ENCODE measurements at regions not wholly inside any gene's neighbourhood (a gene's known extent, or its start where the extent isn't known, plus 50 kb on each side); places are given as distances from the start of the nearest gene placed in this dataset.
A peak's percentile ranks its signal among the peaks of the same experiment; 100 is the strongest.
"Not testable (repeated sequence)": the region's sequence is repeated elsewhere in the genome, so short reads cannot be mapped to it uniquely, and the experiment has no call there.

DNA sequence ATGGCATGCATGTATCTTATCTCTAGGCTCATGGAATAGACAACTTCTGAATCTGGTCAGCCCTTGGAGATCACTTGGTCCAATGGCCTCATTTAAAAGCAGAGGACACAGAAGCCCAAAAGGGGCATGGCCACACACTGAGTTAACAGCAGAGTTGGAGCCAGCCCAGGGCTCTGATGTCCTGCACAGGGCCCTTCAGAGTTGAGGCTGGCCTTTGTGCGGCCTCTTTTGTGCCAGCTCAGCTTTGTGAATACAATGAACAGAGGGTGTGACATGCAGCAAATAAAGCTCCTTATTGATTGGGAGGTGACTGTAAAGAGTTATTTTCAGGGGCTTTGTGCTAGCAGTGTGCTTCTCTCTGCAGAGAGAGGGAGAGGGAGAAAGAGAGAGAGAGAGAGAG is 150.1 kb upstream of the STK32A start:
- no peak for DNase-seq

DNA sequence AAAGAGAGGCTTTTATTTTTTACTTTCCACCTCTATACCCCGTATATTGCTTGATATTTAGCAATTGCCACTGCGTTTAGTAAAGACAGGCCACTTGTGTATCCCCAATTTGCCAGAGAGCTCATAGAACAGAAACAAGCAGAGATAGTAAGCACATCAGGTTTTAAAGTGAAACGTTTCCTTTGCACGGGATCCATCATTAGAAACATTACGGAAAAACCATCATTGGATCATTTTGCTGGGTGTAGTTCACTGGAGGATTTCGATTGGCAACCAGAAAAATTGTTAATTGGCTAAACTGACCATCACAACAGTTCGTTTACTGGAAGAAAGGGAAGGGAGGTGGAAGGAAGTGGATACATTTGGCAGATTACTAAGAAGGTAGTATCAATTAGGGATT is 149.4 kb upstream of the STK32A start:
- no peak for DNase-seq

DNA sequence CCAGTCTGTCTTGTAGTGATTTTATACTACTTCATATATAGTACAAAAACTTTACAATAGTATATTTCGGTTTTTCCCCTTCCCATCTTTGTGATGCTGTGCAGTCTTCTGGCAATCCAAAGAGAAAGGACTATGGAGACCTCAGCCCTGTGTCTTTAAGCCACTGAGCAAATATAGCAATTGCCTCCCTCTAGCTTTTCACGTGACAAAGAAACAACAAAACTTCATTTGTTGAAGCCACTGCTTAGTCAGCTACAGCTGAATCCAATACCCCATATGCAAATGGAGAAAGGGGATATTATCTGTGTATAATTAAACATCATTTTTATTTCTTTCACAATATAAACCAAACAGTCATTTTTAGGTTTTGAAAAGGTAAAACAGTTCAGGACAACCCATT is 142.8 kb upstream of the STK32A start:
- DNase-seq: no peak

DNA sequence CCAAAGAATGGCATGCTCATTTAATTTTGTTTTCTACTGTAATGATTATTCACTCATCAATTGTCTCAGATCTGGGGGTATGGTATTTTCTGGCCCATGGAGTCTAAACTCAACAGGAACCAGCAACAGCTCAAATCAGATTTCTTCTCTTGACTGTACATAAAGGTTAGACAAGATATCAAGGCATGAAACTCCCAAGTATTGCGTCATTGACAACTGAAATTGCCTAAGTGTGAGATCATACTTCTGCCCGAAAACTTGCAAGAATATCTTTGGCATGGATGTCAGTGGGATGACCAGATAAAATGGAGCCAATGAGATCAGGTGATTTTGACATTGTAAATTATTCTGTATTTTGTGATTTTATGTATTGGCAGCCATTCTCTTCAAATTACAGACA is 141.7 kb upstream of the STK32A start:
- no peak for DNase-seq

DNA sequence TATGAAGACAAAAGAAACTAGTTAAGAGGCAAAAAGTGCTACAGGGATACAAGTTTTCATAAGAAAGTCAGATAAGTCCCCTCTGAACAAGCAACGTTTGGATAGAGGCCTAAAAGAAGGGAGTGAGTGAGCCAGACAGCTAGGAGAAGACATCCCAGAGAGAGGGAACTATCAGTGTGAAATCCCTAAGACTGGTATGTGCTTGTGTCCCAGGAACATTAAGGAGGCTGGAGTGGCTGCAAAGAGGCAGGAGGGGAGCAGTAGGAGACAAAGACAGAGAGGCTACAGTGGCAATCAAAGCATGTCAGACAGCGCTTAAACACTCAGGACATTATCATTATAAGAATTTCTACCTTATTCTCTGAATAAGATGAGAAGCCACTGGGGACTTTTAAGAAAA is 139.1 kb upstream of the STK32A start:
- no peak for DNase-seq

DNA sequence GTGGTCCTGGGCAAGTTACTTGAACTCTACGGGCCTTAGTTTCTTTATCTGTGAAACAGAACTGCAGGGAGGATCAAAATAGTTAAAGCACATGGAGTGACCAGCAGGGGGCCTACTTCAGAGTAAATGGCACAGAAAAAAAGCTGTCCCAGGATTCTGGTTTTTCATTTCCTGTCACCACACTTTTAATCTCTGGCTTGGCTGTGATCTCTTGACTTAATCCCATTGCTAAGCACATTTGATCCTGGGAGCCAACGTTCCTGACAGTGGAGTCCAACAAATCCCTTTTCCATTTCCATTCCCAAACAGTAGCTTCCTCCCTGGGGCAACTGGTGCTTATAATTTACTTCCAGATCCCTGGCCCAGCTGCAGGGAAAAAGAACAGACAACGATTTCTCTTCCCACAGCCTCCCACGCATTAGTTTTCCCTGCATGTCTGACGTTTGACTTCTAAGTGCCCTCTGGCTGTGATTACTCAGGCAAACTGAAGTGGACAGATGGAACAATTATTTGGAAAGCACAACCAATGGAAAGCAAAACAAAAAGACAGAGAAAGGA is 136.5 kb upstream of the STK32A start:
- peak; percentile 11 for DNase-seq

DNA sequence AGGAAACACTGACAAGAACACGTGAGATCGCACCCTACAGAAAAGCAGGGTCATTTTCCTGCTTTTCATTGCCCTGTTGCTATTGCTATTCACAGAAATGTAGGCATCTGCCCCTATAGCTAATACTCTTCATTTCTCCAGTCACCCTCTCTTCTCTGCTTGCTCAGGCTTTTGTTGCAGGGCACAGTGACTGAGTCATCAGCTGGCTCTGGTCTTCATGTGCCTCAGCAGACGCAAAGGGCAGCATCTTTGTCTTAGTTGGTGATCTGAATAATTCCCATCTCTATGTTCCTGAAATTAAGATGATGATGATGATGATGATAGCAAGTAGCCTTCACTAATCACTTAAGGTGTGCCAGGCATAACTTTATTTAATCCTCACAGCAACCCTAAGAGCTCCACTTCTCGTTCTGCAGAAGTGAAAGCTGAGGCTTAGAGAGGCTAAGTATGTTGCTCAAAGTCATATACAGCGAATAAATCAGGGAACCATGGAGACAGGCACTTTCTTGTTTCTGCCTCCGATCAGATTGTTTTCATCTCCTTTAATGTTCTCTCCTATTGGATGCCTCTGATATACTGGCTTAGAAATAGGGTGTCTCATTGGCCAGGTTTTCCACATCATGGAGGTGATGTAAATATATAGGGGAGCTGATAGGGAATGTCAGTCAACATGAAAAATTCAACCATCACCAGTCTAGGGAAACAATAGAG is 133.0 kb upstream of the STK32A start:
- no peak for DNase-seq

DNA sequence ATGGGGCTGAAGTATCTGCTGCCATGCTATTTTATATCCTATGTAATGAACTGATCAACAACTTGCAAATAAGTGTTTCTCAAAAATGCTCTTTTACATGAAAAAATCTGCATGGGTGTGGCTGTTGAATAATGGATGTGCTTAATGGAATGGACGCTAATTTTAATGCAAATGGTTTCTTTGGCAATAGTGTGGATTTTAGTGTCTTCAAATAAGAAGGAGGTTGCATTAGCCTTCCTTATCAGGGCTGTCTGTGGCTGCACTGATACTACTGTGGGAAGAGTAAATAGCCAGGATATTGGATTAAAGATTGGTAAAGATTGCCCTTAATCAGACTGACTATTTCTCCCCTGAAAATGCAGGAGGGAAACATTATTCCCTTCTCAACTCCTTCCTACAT is 121.9 kb upstream of the STK32A start:
- DNase-seq: no peak

DNA sequence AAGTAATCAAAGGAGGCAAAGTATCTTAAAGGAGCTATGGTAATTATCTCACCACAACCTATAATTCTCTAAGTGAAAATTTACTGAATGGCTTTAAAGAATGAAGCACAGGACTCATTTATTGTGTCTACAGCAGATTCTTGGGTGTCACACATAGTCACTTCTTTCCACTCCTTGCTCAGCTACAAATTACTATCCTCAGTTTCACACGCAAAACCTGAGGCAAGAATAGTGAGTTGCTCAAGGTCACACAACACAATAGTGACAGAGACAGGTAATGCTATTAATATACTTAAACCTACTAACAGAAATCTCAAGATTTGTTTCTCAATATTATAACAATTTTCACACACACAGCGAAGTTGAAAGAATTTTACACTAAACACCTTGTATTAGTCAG is 120.9 kb upstream of the STK32A start:
- DNase-seq: no peak

DNA sequence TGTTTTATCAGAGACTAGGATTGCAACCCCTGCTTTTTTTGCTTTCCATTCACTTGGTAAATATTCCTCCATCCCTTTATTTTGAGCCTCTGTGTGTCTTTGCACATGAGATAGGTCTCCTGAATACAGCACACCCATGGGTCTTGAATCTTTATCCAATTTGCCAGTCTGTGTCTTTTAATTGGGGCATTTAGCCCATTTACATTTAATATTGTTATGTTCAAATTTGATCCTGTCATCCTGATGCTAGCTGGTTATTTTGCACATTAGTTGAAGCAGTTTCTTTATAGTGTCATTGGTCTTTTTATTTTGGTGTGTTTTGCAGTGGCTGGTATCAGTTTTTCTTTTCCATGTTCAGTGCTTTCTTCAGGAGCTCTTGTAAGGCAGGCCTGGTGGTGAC is 95.1 kb upstream of the STK32A start:
- DNase-seq: not testable (repeated sequence)

DNA sequence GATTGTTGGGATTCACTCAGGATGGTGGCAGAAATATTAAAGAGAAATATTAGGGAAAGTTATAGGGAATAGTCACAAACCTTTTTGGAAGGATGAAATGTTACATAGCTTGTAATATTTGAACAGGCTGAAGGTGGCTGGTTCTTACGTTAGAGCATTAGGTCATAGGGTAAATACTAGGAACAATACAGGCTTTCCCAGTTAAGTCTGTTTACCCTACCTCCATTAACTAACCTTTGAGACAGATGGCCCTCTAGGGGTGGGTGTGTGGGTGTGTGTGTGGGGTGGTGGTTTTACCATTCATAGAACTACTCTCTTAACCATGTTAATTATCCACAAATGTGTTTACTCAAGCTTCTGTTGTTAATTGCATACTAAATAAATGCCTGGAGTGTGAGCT is 94.3 kb upstream of the STK32A start:
- DNase-seq: no peak

DNA sequence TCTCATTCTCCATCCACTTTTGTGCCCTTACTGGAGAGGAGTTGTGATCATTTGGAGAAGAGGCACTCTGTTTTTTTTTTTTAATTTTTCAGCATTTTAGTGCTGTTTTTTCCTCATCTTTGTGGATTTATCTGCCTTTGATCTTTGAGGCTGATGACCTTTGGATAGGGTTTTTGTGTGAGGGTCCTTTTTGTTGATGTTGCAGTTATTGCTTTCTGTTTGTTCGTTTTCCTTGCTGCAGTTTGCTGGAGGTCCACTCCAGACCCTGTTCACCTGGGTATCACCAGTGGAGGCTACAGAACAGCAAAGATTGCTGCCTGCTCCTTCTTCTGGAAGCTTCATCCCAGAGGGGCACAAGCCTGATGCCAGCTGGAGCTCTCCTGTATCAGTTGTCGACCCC is 93.2 kb upstream of the STK32A start:
- DNase-seq: not testable (repeated sequence)

DNA sequence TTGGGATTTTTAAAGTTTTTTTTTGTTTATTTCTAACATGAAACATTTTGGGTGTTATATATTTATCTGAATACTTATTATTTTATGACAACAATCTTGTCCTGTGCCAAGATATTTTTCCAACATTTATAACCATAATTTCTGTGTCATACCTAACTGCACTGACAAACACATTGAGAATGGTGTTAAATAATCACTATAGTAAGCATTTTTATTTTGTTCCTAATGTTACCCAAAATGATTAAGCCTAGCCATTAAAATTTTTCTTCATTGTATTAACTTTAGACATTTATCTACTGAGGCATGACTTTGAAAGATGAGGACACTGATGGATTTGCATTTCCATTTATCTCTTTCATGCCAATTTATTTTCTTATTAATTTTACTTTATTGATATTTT is 91.6 kb upstream of the STK32A start:
- DNase-seq: no peak

DNA sequence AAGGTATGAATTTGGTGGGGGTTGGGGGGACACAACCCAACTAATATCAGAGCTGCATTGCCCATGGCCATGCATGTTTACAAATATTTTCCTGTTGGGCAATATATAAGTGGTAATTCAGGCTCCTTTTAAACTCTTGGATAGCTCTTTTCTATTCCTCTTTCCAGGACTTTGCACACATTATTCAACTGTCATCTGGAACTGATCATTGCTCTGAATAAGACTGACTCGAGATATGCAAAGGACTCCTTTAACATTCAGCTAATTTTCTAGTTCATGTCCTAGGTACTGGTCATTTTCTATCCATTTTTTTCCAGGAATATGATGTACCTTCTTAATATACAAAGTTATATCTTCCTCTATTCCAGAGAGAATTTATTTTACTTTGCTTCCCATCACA is 89.5 kb upstream of the STK32A start:
- no peak for DNase-seq

DNA sequence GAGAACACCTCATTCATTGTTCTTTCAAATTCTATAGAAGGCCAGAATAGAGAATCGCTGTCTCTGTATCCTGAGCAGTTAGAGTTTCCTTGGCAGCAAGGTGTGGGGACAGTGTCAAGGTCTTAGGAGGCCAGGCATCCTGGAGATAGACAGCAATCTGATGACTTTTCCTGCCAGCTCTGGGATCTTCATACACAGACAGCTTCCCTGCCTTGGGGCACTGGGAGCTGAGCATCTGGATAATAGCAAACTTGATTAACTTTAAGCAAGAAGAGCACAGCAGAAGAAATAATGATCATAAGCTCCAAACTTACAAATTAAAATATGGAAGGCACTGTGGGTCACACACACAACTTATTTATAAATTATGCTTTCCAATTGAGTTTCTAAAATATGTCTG is 86.1 kb upstream of the STK32A start:
- DNase-seq: no peak

DNA sequence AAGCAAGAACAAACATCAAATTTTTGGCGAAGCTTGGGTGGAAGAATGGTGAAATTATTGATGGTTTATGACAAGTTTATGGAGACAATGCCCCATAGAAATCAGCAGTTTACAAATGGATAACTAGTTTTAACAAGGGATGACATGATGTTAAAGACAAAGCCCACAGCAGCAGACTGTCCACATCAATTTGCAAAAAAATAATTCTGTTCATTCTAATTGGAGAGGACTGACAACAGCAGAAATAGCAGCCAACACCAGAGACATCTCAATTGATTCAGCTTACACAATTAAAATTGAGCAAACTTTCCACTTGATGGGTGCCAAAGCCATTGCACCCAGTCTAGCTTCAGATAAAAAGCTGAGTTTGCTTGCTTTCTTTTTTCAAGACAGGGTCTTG is 82.7 kb upstream of the STK32A start:
- no peak for DNase-seq

DNA sequence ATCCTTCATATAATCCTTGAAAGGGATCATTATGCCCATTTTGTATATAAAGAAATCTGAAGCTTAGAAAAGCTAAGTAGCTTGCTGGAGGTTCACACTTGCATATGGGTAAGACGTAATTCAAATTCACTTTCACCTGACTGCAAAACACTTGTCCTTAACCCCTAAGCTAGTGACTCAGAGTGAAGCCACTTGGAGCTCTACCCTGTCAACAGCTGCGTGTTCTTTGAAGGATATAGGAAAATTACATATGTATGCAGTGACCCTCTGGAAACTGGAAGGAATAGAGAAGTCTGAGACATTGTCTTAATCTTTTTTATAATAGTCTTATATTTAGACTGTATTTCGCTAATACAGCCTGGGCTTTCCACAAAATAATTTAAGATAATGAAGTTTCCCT is 80.0 kb upstream of the STK32A start:
- DNase-seq: no peak

DNA sequence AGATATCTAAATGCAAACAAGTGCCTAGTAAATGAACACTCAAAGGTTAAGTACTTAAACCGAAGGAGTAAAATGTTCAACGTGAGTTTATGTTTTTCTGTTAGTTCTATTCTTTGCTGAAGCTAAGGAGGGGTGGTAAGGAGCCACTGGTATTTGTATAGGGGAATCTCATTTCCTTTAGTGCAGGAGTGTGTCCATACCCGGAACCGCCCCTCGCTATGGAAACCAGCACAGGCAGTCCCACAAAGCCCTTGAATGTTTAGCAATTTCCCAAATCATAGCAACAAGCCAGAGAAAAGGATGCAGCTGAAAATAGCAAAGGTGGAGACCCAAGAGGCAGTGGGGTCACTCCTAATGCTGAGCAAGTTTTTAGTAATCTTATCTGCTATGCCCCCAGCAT is 78.8 kb upstream of the STK32A start:
- no peak for DNase-seq

DNA sequence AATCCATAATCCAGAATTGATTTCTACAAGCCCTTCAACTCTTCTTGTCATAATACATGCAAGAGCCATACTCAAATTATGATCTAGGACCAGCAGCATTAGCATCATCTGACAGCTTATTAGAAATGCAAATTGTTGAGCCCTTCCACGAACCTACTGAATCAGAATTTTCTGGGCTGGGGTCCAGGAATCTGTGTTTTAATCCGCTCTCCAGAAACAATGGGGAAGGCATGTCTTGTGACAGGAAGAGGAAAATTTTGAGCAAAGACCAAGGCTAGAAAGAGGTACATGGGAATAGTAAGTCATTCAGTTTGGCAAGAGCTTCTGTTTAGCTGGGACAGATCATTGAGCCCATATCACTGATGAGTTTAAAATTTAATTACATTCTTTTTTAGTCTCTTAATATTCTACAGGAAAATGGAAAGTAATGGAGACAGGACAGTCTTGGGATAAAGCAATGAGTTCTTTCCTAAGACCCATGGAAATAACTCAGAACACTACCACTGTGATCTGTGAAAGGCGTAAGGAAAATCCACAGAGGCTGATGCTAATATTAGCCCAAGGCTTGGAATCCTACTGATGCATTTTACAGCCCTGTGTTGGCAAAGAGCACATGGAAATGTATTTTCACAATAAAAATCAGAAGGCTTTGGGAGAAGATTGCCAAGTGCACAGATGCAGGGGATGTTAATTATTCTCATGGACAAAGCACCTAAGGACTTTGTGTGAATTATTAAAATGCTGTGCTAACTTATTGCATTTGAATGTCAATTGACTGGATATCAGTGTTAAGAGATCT is 73.7 kb upstream of the STK32A start:
- no peak for DNase-seq

DNA sequence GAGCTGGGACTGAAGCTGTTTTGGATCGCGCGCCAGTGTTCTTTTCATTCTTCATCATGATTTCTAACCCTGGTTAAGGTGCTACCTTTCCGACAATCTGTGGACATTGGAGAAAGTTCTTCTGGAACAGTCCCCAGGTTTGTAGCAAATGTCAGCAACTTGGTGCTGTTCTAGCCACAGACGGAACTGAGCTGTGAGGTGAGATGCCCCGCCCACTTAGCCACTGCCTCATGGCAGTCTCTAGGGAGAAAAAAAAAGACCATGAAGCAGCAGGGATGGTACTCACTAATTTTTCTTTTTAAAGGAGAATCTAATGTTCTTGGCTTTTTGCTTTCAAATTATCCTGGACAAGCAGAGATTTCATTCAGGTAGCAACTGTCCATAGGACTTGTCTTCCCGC is 72.1 kb upstream of the STK32A start:
- DNase-seq: no peak

DNA sequence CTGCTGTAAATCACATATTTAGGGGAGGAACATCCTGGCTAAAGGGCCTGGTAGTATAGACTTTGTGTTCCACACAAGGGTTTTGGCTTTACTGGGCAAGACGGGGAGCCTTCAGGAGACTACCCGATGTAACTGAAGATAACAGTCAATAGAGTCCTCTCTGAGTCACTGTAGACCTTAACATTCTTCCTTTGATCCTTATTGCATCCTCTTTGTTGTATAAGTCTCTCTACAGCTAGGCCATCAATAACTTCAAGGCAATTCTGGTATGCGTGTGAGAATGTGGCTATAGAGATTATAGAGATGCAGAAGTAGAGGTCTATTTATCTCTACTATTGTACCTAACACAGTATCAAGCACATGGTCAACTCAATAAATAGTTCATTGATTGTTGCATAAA is 67.3 kb upstream of the STK32A start:
- DNase-seq: no peak

DNA sequence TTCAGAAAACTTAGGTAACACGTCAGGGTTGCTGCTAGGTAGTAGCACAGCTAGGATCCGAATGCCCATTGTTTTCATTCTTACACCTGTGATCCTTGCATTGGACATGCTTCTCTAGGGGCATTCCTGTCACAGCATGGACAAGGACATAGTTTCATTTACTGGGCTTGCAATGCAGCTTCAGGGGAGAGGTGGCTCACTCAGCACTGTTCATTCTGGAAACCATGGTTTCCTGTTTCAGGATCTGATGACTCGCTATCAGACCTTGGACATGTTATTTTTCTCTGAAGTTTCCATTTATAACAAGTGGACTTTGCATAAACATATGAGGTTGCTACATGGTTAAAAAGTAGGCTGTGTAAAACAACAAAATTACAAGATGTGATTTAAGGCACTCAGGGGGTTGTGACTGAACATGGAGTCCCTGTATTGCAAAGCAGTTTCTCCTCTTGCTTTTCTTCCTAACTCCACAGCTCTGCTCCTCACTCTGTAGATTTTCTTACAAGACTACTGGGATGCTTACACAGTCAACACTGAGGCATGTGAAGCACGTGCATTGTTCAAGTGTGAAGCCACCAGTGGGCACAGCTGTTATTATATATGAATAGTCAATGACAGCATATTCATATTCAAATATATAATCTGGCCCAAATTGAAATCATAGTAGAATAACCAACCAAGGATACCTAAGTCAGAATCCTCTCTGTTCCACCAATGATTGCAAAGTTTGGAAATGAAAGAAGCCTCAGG is 66.1 kb upstream of the STK32A start:
- DNase-seq: no peak

DNA sequence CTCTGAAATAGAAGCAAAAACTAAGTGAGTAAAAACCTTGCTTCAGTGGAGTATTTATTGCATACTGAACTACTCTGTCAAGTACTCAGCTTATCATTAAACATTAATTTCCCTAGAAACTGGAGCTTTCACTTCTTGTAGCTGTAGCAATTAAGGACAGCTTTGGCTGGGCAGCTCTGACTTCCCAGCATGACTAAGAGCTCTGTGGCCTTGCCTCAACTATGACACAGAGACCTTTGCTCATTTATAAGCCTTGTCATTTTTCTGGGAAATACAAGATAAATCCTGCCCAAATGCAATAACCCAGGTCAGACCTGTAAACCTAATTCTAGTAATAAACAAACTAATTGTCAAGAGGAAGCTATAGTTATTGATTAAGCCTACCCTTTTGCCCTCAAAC is 65.4 kb upstream of the STK32A start:
- no peak for DNase-seq

DNA sequence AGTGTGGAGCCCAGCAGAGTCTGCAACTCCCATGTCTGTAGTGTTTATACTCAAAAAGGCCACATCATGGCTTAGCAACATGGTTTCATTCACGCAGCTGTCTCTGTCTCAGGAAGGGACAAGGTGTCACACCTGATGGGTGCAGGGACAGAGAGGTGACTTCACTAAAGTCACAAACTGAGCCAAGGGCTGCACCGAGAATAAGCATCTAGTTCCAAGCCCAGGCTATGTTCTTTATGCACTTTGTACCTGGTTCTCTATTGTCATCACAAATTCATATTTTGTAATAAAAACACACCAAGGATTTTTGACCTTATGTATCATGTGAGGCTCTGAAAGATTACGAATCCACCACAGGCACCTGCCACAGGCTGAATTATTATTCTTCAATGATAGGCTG is 64.9 kb upstream of the STK32A start:
- no peak for DNase-seq

Data from NCI-H2171 (cell line).